UCSD-AML1 (cell line): ENCODE measurements at regions not wholly inside any gene's neighbourhood (a gene's known extent, or its start where the extent isn't known, plus 50 kb on each side); places are given as distances from the start of the nearest gene placed in this dataset.
"Not testable (repeated sequence)": the region's sequence is repeated elsewhere in the genome, so short reads cannot be mapped to it uniquely, and the experiment has no call there.

Experiments used
- DNase-seq: peaks from one replicate; lab custom pipeline; 2025; ENCODE audit not compliant: unreplicated experiment; lab: John Stamatoyannopoulos, UW

DNA sequence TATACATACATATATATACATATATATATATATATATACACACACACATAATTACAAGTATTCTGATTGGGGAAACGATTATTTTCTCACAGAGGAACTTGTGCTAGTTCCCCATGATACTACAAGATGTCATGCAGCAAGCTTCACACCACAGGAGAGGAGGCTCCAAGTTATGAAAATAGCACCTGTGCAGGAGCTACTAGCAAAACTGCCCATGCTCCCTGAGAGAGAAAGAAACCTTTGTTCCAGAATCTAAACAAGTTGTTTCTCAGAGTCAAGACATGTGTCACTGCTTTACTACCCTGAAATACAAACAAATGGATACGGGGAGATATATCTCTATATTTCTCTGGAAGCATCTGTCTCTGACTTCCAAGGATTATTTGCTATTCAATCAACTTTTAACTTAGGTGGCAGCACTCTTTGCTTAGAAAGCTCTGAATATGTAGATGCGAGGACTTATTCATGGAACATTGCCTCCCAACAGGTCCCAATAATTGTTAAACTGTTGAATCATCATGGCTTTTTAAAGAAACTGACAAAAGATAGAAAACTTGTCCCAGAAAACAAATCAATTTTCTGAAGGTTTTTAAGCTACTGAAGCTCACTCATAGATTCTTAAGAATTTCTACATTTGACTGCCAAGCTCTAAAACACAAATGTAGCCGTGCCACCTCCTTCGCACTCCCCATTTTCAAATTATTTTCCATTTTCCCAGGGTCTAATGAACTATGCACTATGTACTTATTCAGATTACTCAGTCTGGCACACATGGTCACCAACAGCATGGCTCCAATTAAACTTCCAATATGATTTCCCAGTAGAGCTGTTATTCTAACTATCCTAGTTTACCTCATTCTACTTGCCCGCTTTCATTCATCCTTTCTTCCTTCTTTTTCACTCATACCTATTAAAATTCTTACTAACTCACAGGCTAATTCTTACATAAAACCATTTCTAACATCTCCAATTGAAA, 929.1 kb downstream of the LTN1 start:
- DNase-seq, result no peak

DNA sequence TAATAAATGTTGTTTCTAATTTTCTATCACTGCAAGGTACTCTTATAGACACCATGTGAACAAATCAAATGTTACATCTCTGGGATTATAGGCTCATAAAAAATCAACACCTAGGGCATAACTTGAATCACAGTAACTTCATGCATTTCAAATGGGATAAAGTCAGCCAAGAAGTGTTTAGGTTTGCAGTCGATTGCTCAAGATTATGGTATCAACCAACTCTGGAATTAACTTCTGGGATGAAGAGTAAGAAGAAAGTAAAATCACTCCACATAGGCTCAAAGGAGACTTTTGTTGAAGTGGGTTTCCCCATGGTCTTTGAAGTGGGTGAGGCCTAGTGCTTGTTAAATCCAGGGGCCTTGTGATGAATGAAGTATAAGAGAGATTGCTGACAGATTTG, 939.7 kb downstream of the LTN1 start:
- not testable (repeated sequence) for DNase-seq

DNA sequence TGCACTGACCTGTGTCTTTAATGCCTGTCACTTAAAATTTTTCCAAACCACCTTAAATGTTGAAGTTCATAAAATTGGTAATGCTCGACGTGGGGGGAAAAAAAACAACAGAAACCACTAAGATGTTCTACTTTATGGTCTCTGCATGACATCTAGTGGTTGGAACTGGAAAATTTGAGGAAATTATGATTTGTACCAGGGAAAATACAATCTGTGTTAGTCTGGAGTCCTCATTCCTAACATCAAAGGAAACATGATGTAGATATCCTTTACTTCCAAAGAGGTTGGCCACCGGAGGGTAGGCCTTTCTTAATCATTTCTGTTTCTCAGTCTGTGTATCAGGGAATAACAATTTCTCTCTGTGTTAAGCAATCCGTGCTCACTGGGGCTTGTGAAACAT, 941.0 kb downstream of the LTN1 start:
- DNase-seq, result not testable (repeated sequence)

DNA sequence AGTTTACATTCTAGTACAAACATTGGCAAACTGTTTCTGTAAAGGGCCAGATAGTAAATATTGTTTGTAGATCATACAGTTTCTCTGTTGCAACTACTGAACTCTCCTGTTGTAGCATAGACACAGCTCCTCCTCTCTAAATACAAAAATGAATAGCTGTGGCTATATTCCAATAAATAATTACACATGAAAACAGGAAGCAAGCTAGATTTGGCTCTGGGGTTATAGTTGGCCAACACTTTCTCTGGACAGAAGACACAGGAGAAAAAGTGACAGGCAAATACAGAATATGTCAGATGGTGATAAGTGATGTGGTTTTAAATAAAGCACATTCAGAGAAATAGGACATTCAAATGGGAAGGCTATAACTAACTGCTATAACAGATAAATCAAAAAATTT, 957.0 kb downstream of the LTN1 start:
- DNase-seq, result not testable (repeated sequence)

DNA sequence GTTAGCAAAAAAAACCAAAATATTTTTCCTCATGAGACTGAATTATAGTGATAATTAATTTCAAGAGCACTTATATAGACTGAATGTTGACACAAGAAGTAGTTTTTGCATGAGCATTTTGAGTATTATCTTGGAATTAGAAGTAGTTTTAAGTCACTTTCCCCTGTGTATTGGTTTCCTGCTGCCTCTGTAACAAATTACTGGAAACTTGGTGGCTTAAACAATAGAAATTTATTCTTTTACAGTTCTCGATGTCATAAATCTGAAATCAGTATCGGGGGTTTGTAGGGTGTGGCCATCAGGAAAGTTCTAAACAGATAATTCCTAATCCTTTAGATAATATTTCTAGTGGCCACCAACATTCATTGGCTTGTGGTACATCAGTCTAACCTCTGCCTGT, 957.8 kb downstream of the LTN1 start:
- DNase-seq, result not testable (repeated sequence)

DNA sequence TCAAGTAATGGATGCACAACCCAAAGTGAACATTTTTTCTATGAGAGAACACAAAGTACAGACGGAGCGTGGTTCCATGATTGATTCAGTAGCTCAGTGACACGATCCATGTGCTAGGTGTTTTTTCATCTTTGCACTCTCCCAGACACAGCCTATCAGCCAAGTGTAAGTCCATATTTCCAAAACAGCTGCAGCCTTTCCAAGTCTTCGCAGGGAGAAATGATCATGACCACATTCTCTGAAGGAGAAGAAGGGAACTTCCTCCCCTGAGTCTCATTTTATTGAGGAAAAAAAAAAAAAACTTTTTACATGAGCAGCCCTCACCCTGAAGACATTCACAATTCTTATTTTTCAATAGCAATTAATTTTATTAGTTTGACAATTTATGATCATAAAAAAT, 958.3 kb downstream of the LTN1 start:
- DNase-seq, result not testable (repeated sequence)

DNA sequence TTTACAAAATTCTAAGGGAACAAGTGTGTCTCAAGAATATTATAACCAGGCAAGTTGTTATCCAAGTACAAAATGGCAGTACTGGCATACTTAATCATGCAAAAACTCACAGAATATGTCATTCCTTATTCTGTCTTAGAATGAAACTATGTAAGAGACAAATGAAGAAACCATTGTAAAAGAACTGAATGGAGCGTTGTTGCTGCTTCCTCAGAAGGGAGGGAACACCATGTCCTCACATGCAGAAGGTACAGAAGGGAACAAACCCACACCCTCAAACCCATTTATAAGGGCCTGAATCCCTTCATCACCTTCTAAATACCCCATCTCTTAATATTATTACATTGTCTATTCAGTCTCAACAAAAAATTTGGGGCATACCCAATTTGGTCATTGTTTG, 960.0 kb downstream of the LTN1 start:
- DNase-seq, result not testable (repeated sequence)

DNA sequence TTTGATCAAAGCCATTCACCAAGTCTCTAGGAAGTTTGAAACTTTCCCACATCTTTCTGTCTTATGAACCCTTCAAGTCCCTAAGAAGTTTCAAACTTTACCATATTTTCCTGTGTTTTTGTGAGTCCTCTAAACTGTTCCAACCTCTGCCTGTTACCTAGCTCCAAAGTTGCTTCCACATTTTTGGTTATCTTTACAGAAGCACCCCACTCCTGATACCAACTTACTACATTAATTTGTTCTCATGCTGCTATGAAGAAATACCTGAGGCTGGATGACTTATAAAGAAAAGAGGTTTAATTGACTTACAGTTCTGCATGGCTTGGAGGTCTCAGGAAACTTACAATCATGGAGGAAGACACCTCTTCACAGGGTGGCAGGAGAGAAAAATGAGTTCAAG, 961.6 kb downstream of the LTN1 start:
- not testable (repeated sequence) for DNase-seq

DNA sequence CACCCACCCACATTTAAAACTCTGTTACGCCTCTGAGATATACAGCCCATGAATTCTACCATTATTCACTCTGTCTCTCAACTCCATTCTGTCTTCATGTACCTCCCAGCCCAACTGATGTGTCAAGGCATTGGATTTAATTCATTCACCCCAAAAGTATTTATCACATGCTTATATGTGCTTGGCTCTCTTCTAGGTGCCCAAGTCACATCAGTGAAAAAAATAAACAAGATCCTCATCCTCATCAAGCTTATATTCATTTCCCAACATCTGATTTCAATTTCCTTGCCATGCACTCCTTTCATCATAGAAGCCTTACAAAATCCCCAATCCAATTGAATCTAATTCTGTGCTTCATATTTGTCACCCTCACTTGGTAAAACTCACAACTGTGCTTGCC, 967.6 kb downstream of the LTN1 start:
- no peak for DNase-seq

DNA sequence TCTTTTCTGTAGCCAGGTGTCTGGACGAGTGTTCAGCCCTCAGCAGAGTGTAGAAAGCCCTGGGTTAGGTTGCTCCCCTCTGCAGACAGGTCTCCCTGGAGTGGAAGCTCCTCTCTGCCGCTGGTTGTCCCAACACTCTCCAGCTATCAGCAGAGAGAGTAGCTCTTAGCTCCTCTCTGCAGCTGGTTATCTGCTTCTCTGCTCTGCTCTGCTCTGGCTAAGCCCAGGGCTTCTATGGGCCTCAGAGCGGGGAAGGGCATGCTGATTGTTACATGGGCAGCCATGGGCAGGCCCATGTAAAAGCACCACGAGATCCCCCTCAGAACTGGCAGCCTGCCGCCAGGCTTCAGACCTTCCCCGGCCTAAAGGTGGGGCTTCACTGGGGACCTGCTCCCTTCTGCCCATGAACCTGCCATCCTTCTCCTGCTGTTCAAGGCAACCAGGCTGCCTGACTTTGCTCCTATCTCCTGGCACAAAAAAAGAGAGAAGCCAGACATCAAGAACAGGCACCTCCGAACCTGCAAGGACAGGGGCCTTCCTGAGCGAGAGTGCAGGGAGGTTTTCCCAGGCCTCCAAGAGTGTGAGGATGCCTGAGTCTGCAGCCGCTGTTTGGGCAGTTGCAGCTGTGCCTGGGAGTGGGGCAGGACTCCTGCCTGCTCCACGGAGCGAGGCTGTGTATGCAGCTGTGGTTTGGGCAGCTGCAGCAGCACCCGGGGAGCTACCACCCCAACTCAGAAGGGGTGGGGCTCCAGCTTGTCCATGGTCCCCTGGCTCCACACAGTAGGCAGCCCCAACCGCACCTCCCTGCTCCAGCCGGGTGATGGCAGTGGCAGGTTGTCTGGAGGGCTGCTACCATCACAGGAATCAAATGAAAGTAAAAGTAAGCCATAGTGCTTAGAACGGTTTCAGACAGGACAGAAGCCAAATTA, 973.7 kb downstream of the LTN1 start:
- DNase-seq, result peak; percentile 20

DNA sequence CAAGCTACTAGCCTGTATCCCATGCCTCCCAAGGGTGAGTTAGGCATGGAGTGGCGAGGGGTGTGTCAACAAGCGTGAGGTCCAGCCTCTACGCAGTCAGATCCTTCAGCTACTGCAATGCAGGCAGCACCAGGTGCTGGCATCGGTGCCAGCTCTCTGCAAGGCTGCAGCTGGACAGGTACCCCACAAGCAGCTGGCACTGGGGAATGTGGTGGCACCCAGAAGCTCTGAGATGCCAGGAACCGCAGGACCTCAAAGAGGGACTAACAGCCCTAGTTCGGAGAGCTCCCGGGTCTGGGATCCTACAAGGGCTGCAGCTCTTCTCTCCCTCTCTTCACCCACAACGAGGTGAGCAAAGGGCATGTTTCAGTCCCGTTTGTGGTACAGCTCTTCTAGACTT, 974.5 kb downstream of the LTN1 start:
- DNase-seq, result no peak

- no peak for DNase-seq
Observed at GRCh38 chr21:28016571-28016970, 976.1 kb downstream of the LTN1 start.

- not testable (repeated sequence) for DNase-seq
Observed at GRCh38 chr21:28013123-28013522, 979.6 kb downstream of the LTN1 start.

DNA sequence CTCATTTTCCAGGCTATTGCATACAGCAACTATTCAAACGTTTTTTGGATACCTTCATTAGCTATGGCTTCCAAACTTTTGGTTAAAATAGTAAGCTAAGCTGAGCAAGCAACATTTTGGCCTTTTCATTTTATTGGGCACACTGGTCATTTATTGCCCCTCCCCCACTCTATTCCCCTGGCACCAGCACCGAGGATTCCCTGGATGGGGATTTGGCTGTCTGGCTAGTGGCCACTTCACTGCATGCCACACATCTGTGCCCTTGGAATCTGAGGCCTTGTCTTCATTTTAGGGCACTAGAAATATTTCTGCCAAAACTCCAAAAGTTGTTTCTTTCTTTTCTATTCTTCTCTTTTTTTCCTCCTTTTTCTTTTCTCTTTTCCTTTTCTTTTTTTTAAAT, 980.7 kb downstream of the LTN1 start:
- DNase-seq, result not testable (repeated sequence)

DNA sequence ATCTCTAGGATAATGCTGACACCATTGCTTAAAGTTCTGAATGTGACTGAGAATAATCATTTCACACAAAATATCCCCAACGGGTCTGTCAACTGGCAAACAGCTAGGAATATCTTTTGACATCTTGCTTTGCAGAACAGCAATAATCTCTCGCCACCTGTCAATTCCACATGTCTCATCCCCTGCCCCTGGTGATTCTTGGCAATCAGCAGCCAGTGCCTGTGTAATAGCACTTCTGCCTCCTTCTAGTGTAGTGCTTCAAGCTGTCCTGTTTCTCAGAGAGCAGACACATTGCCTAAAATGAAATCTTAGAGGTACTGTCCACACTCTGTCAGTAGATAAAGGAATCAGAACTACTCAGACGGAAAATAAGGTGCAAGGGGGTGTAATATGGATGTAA, 984.4 kb downstream of the LTN1 start:
- DNase-seq, result not testable (repeated sequence)

- not testable (repeated sequence) for DNase-seq
Observed at GRCh38 chr21:28003627-28004026, 989.0 kb downstream of the LTN1 start.

DNA sequence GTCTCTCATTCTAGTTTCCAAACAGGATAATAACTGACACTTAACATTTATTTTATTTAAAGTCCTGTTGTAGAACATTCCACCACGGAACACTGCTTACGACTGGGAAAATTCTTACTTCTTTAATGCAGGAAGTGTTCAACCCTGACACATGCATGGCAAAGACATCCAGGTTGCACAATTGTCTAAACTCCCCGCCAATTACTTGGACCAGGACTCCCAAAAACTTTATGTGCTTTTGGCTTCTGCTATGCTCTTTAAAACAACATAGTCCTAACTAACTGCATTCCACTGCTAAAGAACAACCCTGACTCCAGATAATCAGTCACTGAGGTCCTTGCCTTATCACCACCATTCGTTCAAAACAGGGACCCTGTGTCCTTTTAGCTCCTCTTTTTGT, 995.8 kb downstream of the LTN1 start:
- DNase-seq, result not testable (repeated sequence)

GRCh38 chr21:27984663-27985325, 1007.9 kb downstream of the LTN1 start:
- DNase-seq, result not testable (repeated sequence)

DNA sequence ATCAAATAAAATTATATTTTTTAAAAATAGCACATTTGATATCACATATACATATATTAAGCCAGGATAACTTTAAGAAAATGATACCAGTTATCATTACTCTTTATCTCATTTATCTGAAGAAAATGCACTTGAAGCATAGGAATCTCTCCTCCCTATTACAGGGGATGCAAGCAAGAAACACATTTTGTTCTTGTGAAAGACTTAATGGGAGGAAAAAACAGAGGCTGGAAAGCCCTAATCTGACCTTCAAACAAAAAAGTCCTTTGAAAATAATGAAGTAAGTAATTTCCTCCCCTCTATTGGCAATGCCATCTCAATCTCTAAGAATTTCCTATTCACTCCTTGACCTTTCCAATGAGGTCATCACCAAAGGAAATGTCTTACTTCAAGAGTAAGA, 1012.6 kb upstream of the ADAMTS5 start:
- DNase-seq, result not testable (repeated sequence)

DNA sequence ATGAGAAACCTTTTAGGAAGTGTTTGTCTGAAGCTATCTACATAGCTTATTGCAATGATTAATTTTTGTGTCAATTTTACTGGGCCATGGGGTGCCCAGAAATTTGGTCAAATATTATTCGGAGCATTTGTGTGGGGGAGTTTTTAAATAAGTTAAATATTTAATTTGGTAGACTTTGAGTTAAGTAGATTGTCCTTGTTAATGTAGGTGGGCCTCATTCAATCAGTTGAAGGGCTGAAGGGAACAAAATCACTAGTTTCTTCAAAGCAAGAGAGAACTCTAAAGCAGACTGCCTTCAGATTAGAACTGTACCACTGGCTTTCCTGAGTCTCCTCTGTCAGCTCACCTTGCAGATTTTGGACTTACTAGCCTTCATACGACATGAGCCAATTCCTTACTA, 1008.6 kb upstream of the ADAMTS5 start:
- DNase-seq, result no peak

DNA sequence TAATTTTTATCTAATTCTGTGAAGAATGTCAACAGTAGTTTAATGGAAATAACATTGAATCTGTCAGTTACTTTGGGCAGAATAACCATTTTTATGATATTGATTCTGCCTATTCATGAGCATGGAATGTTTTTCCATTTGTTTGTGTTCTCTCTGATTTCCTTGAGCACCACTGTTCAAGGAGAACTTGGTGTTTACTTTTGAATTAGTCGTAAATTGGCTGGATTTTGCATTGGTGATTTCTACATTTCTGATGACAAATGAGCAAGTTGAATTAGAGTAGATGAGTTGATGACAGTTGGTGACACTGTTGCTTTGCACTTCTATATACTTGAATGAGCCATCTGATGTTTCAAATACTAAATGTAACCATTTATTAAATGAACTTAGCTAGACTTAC, 1007.3 kb upstream of the ADAMTS5 start:
- not testable (repeated sequence) for DNase-seq
